A673 (cell line): ENCODE measurements at regions not wholly inside any gene's neighbourhood (a gene's known extent, or its start where the extent isn't known, plus 50 kb on each side); places are given as distances from the start of the nearest gene placed in this dataset.
A peak's percentile ranks its signal among the peaks of the same experiment; 100 is the strongest.

Source experiments
- BruUV-seq: library from RNA; stranded (reverse); fragments of 400-500 nt; replicated peaks from 2 replicates; lab custom pipeline; 2021; lab: Mats Ljungman, UMichigan
- CTCF ChIA-PET: fragments of 300-600 bp; sonication (Branson Sonifier 250); formaldehyde crosslinking; loops from one replicate; lab custom pipeline; 2022; ENCODE audit warnings: antibody characterized with exemption; lab: Charles Lee
- POLR2A ChIA-PET: fragments of 300-600 bp; sonication (Branson Sonifier 250); formaldehyde crosslinking; loops from one replicate; lab custom pipeline; 2022; ENCODE audit warnings: antibody characterized with exemption; ENCODE audit not compliant: low non-redundant PET; lab: Charles Lee
- DNase-seq: peaks from one replicate; pipeline ENCODE4 v3.0.0-alpha.2; 2015; ENCODE audit warnings: low spot score
- H3K27ac ChIP-seq: fragments of 200-600 bp; sonication (generic); 2 replicates; pipeline ENCODE4 v1.5.1; 2016; ENCODE audit warnings: mixed run types, low read depth, mild to moderate bottlenecking, mixed read lengths, antibody characterized with exemption, low read length; ENCODE audit not compliant: poor library complexity, severe bottlenecking
- H3K27me3 ChIP-seq: fragments of 200-600 bp; sonication (generic); replicated peaks from 2 replicates; pipeline ENCODE4 v1.6.1; 2017; ENCODE audit warnings: mixed run types, low read depth, mild to moderate bottlenecking, mixed read lengths, antibody characterized with exemption, low read length; ENCODE audit not compliant: insufficient read depth, poor library complexity
- H3K36me3 ChIP-seq: fragments of 200-600 bp; sonication (generic); 2 replicates; pipeline ENCODE4 v1.6.1; 2016; ENCODE audit warnings: mixed run types, mild to moderate bottlenecking, mixed read lengths, antibody characterized with exemption, low read length; ENCODE audit not compliant: insufficient read depth, poor library complexity, severe bottlenecking
- H3K4me1 ChIP-seq: fragments of 200-600 bp; sonication (generic); 2 replicates; pipeline ENCODE4 v1.6.1; 2017; ENCODE audit warnings: mixed run types, mild to moderate bottlenecking, mixed read lengths, antibody characterized with exemption, low read length; ENCODE audit not compliant: insufficient read depth, poor library complexity, severe bottlenecking
- H3K4me3 ChIP-seq: fragments of 200-600 bp; sonication (generic); 2 replicates; pipeline ENCODE4 v1.5.1; 2016; ENCODE audit warnings: low read depth, mixed run types, mild to moderate bottlenecking, mixed read lengths, low read length; ENCODE audit not compliant: poor library complexity, severe bottlenecking
- H3K9me3 ChIP-seq: fragments of 200-600 bp; sonication (generic); 2 replicates; pipeline ENCODE4 v1.6.1; 2016; ENCODE audit warnings: mixed run types, low read depth, mild to moderate bottlenecking, mixed read lengths, antibody characterized with exemption, low read length; ENCODE audit not compliant: poor library complexity, severe bottlenecking
- EZH2 ChIP-seq: fragments of 200-600 bp; sonication (generic); IDR thresholded peaks from 2 replicates; pipeline ENCODE4 v1.6.1; 2017; ENCODE audit warnings: borderline replicate concordance, low read depth, mild to moderate bottlenecking, mixed read lengths, antibody characterized with exemption, low read length; ENCODE audit not compliant: poor library complexity, severe bottlenecking
- intact Hi-C: fragments of 100-400 bp; cut with micrococcal nuclease; formaldehyde crosslinking; loops from one replicate; pipeline ENCODE4 v1.10.0; 2022; ENCODE audit not compliant: unreplicated experiment
- TF ChIP-seq, protein P1 (sequence below): fragments of 300-800, 200-600 bp; sonication (generic); conservative IDR thresholded peaks from 2 replicates; pipeline ENCODE4 v1.5.1; 2017; ENCODE audit warnings: low read depth, mild to moderate bottlenecking, antibody characterized with exemption, low read length, moderate library complexity, mixed read lengths

GRCh38 chr1:229815076-229815475, 189.0 kb downstream of the URB2 start:
- DNase-seq = no peak
- BruUV-seq = no TSS peak
- H3K4me1 ChIP-seq = no peaks in the 10 kb centered on the region
- POLR2A ChIA-PET = no interaction called here
- TF ChIP-seq, protein P1, sequence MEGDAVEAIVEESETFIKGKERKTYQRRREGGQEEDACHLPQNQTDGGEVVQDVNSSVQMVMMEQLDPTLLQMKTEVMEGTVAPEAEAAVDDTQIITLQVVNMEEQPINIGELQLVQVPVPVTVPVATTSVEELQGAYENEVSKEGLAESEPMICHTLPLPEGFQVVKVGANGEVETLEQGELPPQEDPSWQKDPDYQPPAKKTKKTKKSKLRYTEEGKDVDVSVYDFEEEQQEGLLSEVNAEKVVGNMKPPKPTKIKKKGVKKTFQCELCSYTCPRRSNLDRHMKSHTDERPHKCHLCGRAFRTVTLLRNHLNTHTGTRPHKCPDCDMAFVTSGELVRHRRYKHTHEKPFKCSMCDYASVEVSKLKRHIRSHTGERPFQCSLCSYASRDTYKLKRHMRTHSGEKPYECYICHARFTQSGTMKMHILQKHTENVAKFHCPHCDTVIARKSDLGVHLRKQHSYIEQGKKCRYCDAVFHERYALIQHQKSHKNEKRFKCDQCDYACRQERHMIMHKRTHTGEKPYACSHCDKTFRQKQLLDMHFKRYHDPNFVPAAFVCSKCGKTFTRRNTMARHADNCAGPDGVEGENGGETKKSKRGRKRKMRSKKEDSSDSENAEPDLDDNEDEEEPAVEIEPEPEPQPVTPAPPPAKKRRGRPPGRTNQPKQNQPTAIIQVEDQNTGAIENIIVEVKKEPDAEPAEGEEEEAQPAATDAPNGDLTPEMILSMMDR = no peak
- TF ChIP-seq EZH2 = no peak
- no peaks in the 10 kb centered on the region for H3K27me3 ChIP-seq
- intact Hi-C loops = no loop called here
- no peaks in the 10 kb centered on the region for H3K36me3 ChIP-seq
- CTCF ChIA-PET = no interaction called here
- H3K4me3 ChIP-seq = no peak overlapping the region
- no peak overlapping the region for H3K27ac ChIP-seq
- peaks cover 2% of the 10 kb centered on the region for H3K9me3 ChIP-seq

- CTCF ChIA-PET = no interaction called here
- TF ChIP-seq, protein P1 = no peak
- TF ChIP-seq EZH2 = no peak
- BruUV-seq = no TSS peak
These were observed 189.9 kb downstream of the URB2 start for GRCh38 chr1:229815961-229816360.

GRCh38 chr1:229817936-229818335, 191.9 kb downstream of the URB2 start:
- POLR2A ChIA-PET = no interaction called here
- Histone ChIP-seq H3K4me3 (no peak overlapping the region), H3K4me1 (no peaks in the 10 kb centered on the region), H3K36me3 (no peaks in the 10 kb centered on the region), H3K9me3 (no peaks in the 10 kb centered on the region), H3K27ac (no peak overlapping the region), H3K27me3 (no peaks in the 10 kb centered on the region)
- BruUV-seq = no TSS peak
- no peak for DNase-seq
- TF ChIP-seq, protein P1 = no peak
- no peak for TF ChIP-seq EZH2
- intact Hi-C loops = no loop called here
- CTCF ChIA-PET = interaction anchor here (0.7 kb wide), 1 partner anchor 31 kb away, joined by 3 read pairs; no protein-coding TSS in a partner anchor

More at GRCh38 chr1:229815961-229816360, 189.9 kb downstream of the URB2 start:
- H3K27me3 ChIP-seq = no peaks in the 10 kb centered on the region
- intact Hi-C loops = no loop called here
- peak; percentile 9 for DNase-seq
- POLR2A ChIA-PET = no interaction called here
- no peak overlapping the region for H3K4me3 ChIP-seq
- no peaks in the 10 kb centered on the region for H3K9me3 ChIP-seq
- H3K36me3 ChIP-seq = no peaks in the 10 kb centered on the region
- no peaks in the 10 kb centered on the region for H3K4me1 ChIP-seq
- no peak overlapping the region for H3K27ac ChIP-seq
